GM21423 (cell line): ENCODE measurements at regions not wholly inside any gene's neighbourhood (a gene's known extent, or its start where the extent isn't known, plus 50 kb on each side); places are given as distances from the start of the nearest gene placed in this dataset.
"Not testable (repeated sequence)": the region's sequence is repeated elsewhere in the genome, so short reads cannot be mapped to it uniquely, and the experiment has no call there.

Source experiments
- ATAC-seq: cut with Tn5 transposase; IDR thresholded peaks from one replicate; pipeline ENCODE4 v1.9.1; 2021; ENCODE audit warnings: mild to moderate bottlenecking, moderate library complexity; ENCODE audit not compliant: unreplicated experiment

- no peak for ATAC-seq
These were observed 105.5 kb upstream of the CHD1 start for GRCh38 chr5:99034336-99034735.

GRCh38 chr5:99033014-99033900 lies 104.5 kb upstream of the CHD1 start:
- ATAC-seq = peak; percentile 9

- ATAC-seq = peak; percentile 40
These were observed 103.6 kb upstream of the CHD1 start for GRCh38 chr5:99032234-99033013.

GRCh38 chr5:99030906-99031440 lies 102.2 kb upstream of the CHD1 start:
- no peak for ATAC-seq

- no peak for ATAC-seq
These were observed 100.4 kb upstream of the CHD1 start for GRCh38 chr5:99029172-99029571.

GRCh38 chr5:99028170-99028569 lies 99.4 kb upstream of the CHD1 start:
- ATAC-seq = not testable (repeated sequence)

- ATAC-seq = no peak
These were observed 96.7 kb upstream of the CHD1 start for GRCh38 chr5:99025298-99026045.

- ATAC-seq = no peak
These were observed 94.5 kb upstream of the CHD1 start for GRCh38 chr5:99023330-99023729.

GRCh38 chr5:99022250-99022649 lies 93.4 kb upstream of the CHD1 start:
- ATAC-seq = no peak

- ATAC-seq = no peak
These were observed 91.9 kb upstream of the CHD1 start for GRCh38 chr5:99020698-99021048.

GRCh38 chr5:99019812-99020697 lies 91.2 kb upstream of the CHD1 start:
- peak; percentile 85 for ATAC-seq

- ATAC-seq = no peak
These were observed 90.4 kb upstream of the CHD1 start for GRCh38 chr5:99019254-99019653.

- no peak for ATAC-seq
These were observed 81.5 kb upstream of the CHD1 start for GRCh38 chr5:99010294-99010693.

GRCh38 chr5:99008009-99008408 lies 79.2 kb upstream of the CHD1 start:
- ATAC-seq = not testable (repeated sequence)

- ATAC-seq = peak; percentile 14
These were observed 76.7 kb upstream of the CHD1 start for GRCh38 chr5:99005506-99005905.

- peak; percentile 100 for ATAC-seq
These were observed 76.2 kb upstream of the CHD1 start for GRCh38 chr5:99004960-99005359.

- ATAC-seq = no peak
These were observed 72.1 kb upstream of the CHD1 start for GRCh38 chr5:99000876-99001275.

- ATAC-seq = no peak
These were observed 71.4 kb upstream of the CHD1 start for GRCh38 chr5:99000221-99000620.

GRCh38 chr5:98999631-99000030 lies 70.8 kb upstream of the CHD1 start:
- ATAC-seq = no peak

- ATAC-seq = no peak
These were observed 68.2 kb upstream of the CHD1 start for GRCh38 chr5:98997000-98997399.
